ENCODE measurements at regions not wholly inside any gene's neighbourhood (a gene's known extent, or its start where the extent isn't known, plus 50 kb on each side); places are given as distances from the start of the nearest gene placed in this dataset.

GRCh38 chr5:17374973-17375742, 122.9 kb upstream of the TAF11L2 start:
- H3K27ac ChIP-seq (ENCODE audit: extremely low read depth, low read depth, low read length) = no peak overlapping the region
- H3K79me2 ChIP-seq (ENCODE audit: control insufficient read depth, insufficient read depth, low read length) = no peaks in the 10 kb centered on the region
- DNase-seq (ENCODE audit: extremely low read depth in 1 of 4, low spot score in 3 of 4) (no peak), FAIRE-seq (no peak), ATAC-seq (no peak)
- WGBS (ENCODE audit: insufficient coverage, low coverage, missing lambda C conversion rate) = 0% methylated on average over 9 of the region's 10 CpGs
- TF ChIP-seq HDAC1 (IDR thresholded peaks at IDR 0.05) = no peak
- TF ChIP-seq ZFPM2 (CRISPR knock-in tag; IDR thresholded peaks at IDR 0.05) = no peak
- no peak for TF ChIP-seq MAX (CRISPR knock-in tag; IDR thresholded peaks at IDR 0.05)
- TF ChIP-seq ZNF644 (tag; IDR thresholded peaks at IDR 0.05; ENCODE audit: low read depth) = no peak
- TF ChIP-seq JUND (IDR thresholded peaks at IDR 0.05; ENCODE audit: borderline replicate concordance, low read depth, low read length) = no peak
- TF ChIP-seq JUND (tag; IDR thresholded peaks at IDR 0.05; ENCODE audit: borderline replicate concordance, low read depth, low read length) = no peak
- H3K36me3 ChIP-seq (ENCODE audit: control insufficient read depth, insufficient read depth, low read length) = no peaks in the 10 kb centered on the region
- H3K9me1 ChIP-seq (ENCODE audit: control insufficient read depth, insufficient read depth, low read length) = no peaks in the 10 kb centered on the region
- BruUV-seq (replicated peaks) = no TSS peak
- H3K4me3 ChIP-seq = no peak overlapping the region
- H3K27me3 ChIP-seq (ENCODE audit: control insufficient read depth in 2 of 2, insufficient read depth in 2 of 2, low read length in 2 of 2) = no peaks in the 10 kb centered on the region; a peak in 1 of 5 replicates
- no peaks in the 10 kb centered on the region for H4K20me1 ChIP-seq (replicated peaks; ENCODE audit: control insufficient read depth, insufficient read depth, low read length)
- no peak overlapping the region for H3K4me2 ChIP-seq (ENCODE audit: insufficient read depth, low read length)
- H2AFZ ChIP-seq (ENCODE audit: low read depth, low read length) = no peak overlapping the region
- CTCF ChIA-PET (ENCODE audit: low intra/inter-chr PET ratio) = no interaction called here
- intact Hi-C loops (cut with micrococcal nuclease) (no loop called here), in situ Hi-C loops (cut with MboI) (loop anchor here (25.0 kb wide), 1 partner anchor 1537 kb away; no protein-coding TSS in a partner anchor)
- H3K9ac ChIP-seq (ENCODE audit: insufficient read depth in 1 of 2, low read depth in 2 of 2, low read length in 2 of 2) = no peak overlapping the region
- H3K9me3 ChIP-seq (replicated peaks; ENCODE audit: control insufficient read depth, insufficient read depth, low read depth, low read length) = no peaks in the 10 kb centered on the region
- POLR2A ChIA-PET = no interaction called here
- no peaks in the 10 kb centered on the region for H3K4me1 ChIP-seq (replicated peaks in 1 of 2; ENCODE audit: control insufficient read depth in 2 of 2, insufficient read depth in 2 of 2, low read length in 2 of 2)

All from K562 (cell line).